Neutrophil (primary cell): ENCODE measurements at regions not wholly inside any gene's neighbourhood (a gene's known extent, or its start where the extent isn't known, plus 50 kb on each side); places are given as distances from the start of the nearest gene placed in this dataset.

Source experiments
- H3K27ac ChIP-seq: fragments of 200-600 bp; sonication (generic); 2 replicates; pipeline ENCODE4 v1.5.1; 2016; ENCODE audit warnings: mild to moderate bottlenecking, moderate library complexity
- H3K27me3 ChIP-seq: fragments of 200-600 bp; sonication (generic); 2 replicates; pipeline ENCODE4 v1.6.0; 2016; ENCODE audit warnings: mild to moderate bottlenecking
- H3K36me3 ChIP-seq: fragments of 200-600 bp; sonication (generic); 2 replicates; pipeline ENCODE4 v1.5.1; 2017
- H3K4me1 ChIP-seq, 2 experiments: fragments of 200-600 bp in 1 of 2; sonication (generic) in 1 of 2; 1 replicate in 1 of 2; 2 replicates in 1 of 2; pipeline versions ENCODE4 v1.5.1 to v1.6.1; 2013 to 2016; ENCODE audit warnings: low read depth in 1 of 2, low read length in 1 of 2, mild to moderate bottlenecking in 1 of 2, moderate library complexity in 1 of 2; ENCODE audit not compliant: control insufficient read depth in 1 of 2, insufficient read depth in 1 of 2
- H3K4me3 ChIP-seq, 2 experiments: fragments of 200-600 bp in 1 of 2; sonication (generic) in 1 of 2; 1 replicate in 1 of 2; 2 replicates in 1 of 2; pipeline ENCODE4 v1.5.1; 2013 to 2016; ENCODE audit warnings: low read depth in 1 of 2, low read length in 1 of 2, mild to moderate bottlenecking in 1 of 2, moderate library complexity in 1 of 2
- H3K9me3 ChIP-seq: fragments of 200-600 bp; sonication (generic); 2 replicates; pipeline ENCODE4 v1.5.1; 2016
- CTCF ChIP-seq: fragments of 200-600 bp; sonication (generic); IDR thresholded peaks from 2 replicates; pipeline ENCODE4 v1.5.1; 2016; ENCODE audit warnings: antibody characterized with exemption

GRCh38 chr22:48147404-48147803, 1385.0 kb downstream of the TBC1D22A start:
- TF ChIP-seq CTCF, result no peak
- Histone ChIP-seq H3K27me3 (no peaks in the 10 kb centered on the region), H3K9me3 (no peaks in the 10 kb centered on the region), H3K4me3 (no peak overlapping the region), H3K27ac (no peak overlapping the region), H3K4me1 (no peaks in the 10 kb centered on the region), H3K36me3 (no peaks in the 10 kb centered on the region)

- Histone ChIP-seq H3K27me3 (no peaks in the 10 kb centered on the region), H3K4me1 (no peaks in the 10 kb centered on the region), H3K27ac (no peak overlapping the region), H3K4me3 (no peak overlapping the region), H3K9me3 (no peaks in the 10 kb centered on the region), H3K36me3 (no peaks in the 10 kb centered on the region)
- no peak for TF ChIP-seq CTCF
Measured at GRCh38 chr22:48146426-48146825, 1384.0 kb downstream of the TBC1D22A start.

DNA sequence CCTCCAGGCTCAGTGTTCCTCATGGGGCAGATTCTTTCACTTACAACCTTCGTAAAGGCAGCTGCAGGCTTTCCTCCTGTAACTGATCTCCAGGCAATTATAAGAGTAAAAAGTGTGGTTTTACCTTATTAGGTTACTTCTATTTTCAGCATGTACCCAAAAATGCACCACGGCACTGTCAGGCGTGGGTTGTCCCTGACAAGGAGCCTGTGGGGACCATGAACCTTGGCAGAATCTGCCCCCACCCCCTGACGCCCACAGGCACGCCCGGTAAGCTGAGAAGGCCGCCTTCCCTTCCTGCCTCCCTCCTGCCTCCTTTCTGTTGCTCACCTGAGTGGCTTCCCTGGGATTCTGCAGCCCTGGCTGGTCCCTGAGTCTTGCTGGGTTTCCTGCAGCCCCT, 1383.3 kb downstream of the TBC1D22A start:
- no peak overlapping the region for H3K27ac ChIP-seq
- H3K9me3 ChIP-seq, result no peaks in the 10 kb centered on the region
- H3K4me3 ChIP-seq, result no peak overlapping the region
- H3K36me3 ChIP-seq, result no peaks in the 10 kb centered on the region
- no peaks in the 10 kb centered on the region for H3K27me3 ChIP-seq
- H3K4me1 ChIP-seq, result no peaks in the 10 kb centered on the region
- TF ChIP-seq CTCF, result no peak

DNA sequence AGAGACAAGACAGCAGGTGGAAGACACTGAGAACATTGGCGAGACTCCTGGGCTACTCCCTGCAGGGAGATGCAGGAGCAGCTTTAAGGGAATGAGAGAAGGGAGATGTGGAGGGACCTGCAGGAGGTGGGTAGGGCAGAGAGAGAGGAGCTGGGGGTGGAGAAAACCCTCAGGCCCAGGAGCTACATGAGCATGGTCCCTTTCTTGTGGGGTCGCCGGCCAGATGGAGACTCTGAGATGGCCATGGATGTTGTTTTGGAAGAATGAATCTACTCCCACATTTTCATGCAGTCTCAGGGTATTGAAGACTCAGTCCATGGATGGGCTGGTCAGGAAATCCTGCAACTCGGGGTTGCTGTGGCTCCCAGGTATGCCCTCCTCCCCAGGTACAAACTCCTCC, 1381.9 kb downstream of the TBC1D22A start:
- no peaks in the 10 kb centered on the region for H3K9me3 ChIP-seq
- H3K27me3 ChIP-seq, result no peaks in the 10 kb centered on the region
- no peak overlapping the region for H3K4me3 ChIP-seq
- no peaks in the 10 kb centered on the region for H3K4me1 ChIP-seq
- no peak for TF ChIP-seq CTCF
- H3K36me3 ChIP-seq, result no peaks in the 10 kb centered on the region
- H3K27ac ChIP-seq, result no peak overlapping the region

DNA sequence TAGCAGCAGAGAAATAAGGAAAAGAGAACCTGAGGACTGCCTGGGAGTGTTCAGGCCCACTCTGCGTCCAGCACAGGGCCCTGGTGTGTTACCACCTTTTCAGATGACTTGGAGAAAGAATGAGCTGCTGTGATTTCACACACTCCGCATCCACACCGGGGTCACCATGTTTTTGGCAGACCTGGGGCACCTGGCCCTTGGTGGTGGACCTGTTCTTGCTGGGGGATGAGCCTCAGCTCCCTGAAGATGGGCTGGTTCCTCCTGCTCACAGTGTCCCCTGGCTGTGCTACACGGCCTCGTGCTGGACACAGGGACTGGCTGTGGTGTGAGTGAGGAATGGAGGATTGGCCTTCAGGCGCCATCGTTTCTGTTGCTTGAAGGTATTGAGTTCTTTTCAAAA, 1381.4 kb downstream of the TBC1D22A start:
- no peak for TF ChIP-seq CTCF
- H3K9me3 ChIP-seq, result no peaks in the 10 kb centered on the region
- no peaks in the 10 kb centered on the region for H3K27me3 ChIP-seq

GRCh38 chr22:48142388-48142787, 1379.9 kb downstream of the TBC1D22A start:
- no peaks in the 10 kb centered on the region for H3K27me3 ChIP-seq
- H3K9me3 ChIP-seq, result no peaks in the 10 kb centered on the region
- no peaks in the 10 kb centered on the region for H3K4me1 ChIP-seq
- H3K27ac ChIP-seq, result no peak overlapping the region
- no peaks in the 10 kb centered on the region for H3K36me3 ChIP-seq
- no peak overlapping the region for H3K4me3 ChIP-seq
- no peak for TF ChIP-seq CTCF

More for the DNA sequence above, 1381.4 kb downstream of the TBC1D22A start:
- Histone ChIP-seq H3K4me1 (no peaks in the 10 kb centered on the region), H3K27ac (no peak overlapping the region), H3K4me3 (no peak overlapping the region), H3K36me3 (no peaks in the 10 kb centered on the region)
